ENCODE measurements at regions not wholly inside any gene's neighbourhood (a gene's known extent, or its start where the extent isn't known, plus 50 kb on each side); places are given as distances from the start of the nearest gene placed in this dataset.

- in situ Hi-C loops (cut with HindIII; ENCODE audit: low sequenced_read_pairs) = no loop called here
Measured at GRCh38 chr9:135023786-135024405, 63.6 kb upstream of the OLFM1 start.

- in situ Hi-C loops (cut with HindIII; ENCODE audit: low sequenced_read_pairs) = no loop called here
Measured at GRCh38 chr9:135029463-135029862, 58.0 kb upstream of the OLFM1 start.

GRCh38 chr9:135029871-135030565 is 57.5 kb upstream of the OLFM1 start:
- in situ Hi-C loops (cut with HindIII; ENCODE audit: low sequenced_read_pairs) = no loop called here

GRCh38 chr9:135030566-135031226 is 56.8 kb upstream of the OLFM1 start:
- in situ Hi-C loops (cut with HindIII; ENCODE audit: low sequenced_read_pairs) = no loop called here

- in situ Hi-C loops (cut with HindIII; ENCODE audit: low sequenced_read_pairs) = no loop called here
Measured at GRCh38 chr9:135032041-135032835, 55.2 kb upstream of the OLFM1 start.

- in situ Hi-C loops (cut with HindIII; ENCODE audit: low sequenced_read_pairs) = no loop called here
Measured at GRCh38 chr9:135032868-135033460, 54.5 kb upstream of the OLFM1 start.

- in situ Hi-C loops (cut with HindIII; ENCODE audit: low sequenced_read_pairs) = no loop called here
Measured at GRCh38 chr9:135033487-135033886, 54.0 kb upstream of the OLFM1 start.

- in situ Hi-C loops (cut with HindIII; ENCODE audit: low sequenced_read_pairs) = no loop called here
Measured at GRCh38 chr9:135034106-135034505, 53.4 kb upstream of the OLFM1 start.

- in situ Hi-C loops (cut with HindIII; ENCODE audit: low sequenced_read_pairs) = no loop called here
Measured at GRCh38 chr9:135035781-135036760, 51.4 kb upstream of the OLFM1 start.

- in situ Hi-C loops (cut with HindIII; ENCODE audit: low sequenced_read_pairs) = no loop called here
Measured at GRCh38 chr9:135036861-135037465, 50.5 kb upstream of the OLFM1 start.

- in situ Hi-C loops (cut with HindIII; ENCODE audit: low sequenced_read_pairs) = no loop called here
Measured at GRCh38 chr9:135037521-135038250, 49.8 kb upstream of the OLFM1 start.
